ENCODE measurements at regions not wholly inside any gene's neighbourhood (a gene's known extent, or its start where the extent isn't known, plus 50 kb on each side); places are given as distances from the start of the nearest gene placed in this dataset.

DNA sequence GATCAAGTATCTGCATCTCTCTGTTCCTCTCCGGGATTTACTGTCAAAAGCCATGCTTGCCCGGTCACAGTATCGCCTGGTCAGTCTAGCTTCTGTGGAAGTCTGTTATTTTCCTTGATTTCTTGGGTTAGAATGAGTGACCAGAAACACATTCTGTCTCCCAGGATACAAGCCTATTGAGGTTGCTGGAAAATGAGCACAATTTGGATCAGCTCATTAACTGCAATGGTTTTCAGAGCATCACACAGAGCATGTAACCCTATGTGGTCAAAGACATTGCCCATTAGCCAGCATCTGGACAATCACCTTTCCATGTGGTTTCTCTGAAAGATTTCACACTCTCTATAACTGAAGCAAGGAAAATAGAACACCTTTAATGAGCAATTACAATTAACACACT is 124.2 kb upstream of the FAM98A start:
- TF ChIP-seq, protein P1, sequence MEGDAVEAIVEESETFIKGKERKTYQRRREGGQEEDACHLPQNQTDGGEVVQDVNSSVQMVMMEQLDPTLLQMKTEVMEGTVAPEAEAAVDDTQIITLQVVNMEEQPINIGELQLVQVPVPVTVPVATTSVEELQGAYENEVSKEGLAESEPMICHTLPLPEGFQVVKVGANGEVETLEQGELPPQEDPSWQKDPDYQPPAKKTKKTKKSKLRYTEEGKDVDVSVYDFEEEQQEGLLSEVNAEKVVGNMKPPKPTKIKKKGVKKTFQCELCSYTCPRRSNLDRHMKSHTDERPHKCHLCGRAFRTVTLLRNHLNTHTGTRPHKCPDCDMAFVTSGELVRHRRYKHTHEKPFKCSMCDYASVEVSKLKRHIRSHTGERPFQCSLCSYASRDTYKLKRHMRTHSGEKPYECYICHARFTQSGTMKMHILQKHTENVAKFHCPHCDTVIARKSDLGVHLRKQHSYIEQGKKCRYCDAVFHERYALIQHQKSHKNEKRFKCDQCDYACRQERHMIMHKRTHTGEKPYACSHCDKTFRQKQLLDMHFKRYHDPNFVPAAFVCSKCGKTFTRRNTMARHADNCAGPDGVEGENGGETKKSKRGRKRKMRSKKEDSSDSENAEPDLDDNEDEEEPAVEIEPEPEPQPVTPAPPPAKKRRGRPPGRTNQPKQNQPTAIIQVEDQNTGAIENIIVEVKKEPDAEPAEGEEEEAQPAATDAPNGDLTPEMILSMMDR (tag by site-specific recombination; IDR thresholded peaks at IDR 0.05), result no peak
- no peak for TF ChIP-seq ZNF621 (tag by site-specific recombination; IDR thresholded peaks at IDR 0.05)

All from HEK293 (cell line).